ENCODE measurements at regions not wholly inside any gene's neighbourhood (a gene's known extent, or its start where the extent isn't known, plus 50 kb on each side); places are given as distances from the start of the nearest gene placed in this dataset.
"Not testable (repeated sequence)": the region's sequence is repeated elsewhere in the genome, so short reads cannot be mapped to it uniquely, and the experiment has no call there.

DNA sequence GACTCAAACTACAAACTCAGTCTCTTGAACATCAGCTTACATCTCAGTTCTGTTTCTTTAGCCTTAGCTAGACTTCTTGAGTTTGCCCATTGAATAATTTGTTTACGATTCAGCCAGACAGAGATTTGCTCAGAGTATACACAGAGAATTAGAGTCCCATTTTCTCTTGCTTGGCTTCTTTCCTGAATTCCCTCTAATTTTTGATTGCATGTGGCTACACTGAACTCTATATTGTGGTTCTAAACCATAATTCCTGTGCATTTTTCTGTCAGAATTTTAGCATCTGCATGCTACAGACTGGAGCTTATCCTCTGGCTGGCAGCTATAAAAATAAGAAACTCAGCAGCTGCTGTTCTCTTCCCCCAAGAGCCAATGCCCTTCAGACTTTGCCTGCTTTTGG, 354.9 kb downstream of the MDFIC start:
- Histone ChIP-seq H3K9me3 (no peaks in the 10 kb centered on the region), H3K36me3 (ENCODE audit: low read depth) (no peaks in the 10 kb centered on the region), H3K4me3 (no peak overlapping the region), H3K4me1 (ENCODE audit: low read depth) (no peaks in the 10 kb centered on the region)
- intact Hi-C loops (cut with DNase I, micrococcal nuclease): no loop called here
- DNase-seq: no peak
- no peak for ATAC-seq
- TF ChIP-seq, protein P1, sequence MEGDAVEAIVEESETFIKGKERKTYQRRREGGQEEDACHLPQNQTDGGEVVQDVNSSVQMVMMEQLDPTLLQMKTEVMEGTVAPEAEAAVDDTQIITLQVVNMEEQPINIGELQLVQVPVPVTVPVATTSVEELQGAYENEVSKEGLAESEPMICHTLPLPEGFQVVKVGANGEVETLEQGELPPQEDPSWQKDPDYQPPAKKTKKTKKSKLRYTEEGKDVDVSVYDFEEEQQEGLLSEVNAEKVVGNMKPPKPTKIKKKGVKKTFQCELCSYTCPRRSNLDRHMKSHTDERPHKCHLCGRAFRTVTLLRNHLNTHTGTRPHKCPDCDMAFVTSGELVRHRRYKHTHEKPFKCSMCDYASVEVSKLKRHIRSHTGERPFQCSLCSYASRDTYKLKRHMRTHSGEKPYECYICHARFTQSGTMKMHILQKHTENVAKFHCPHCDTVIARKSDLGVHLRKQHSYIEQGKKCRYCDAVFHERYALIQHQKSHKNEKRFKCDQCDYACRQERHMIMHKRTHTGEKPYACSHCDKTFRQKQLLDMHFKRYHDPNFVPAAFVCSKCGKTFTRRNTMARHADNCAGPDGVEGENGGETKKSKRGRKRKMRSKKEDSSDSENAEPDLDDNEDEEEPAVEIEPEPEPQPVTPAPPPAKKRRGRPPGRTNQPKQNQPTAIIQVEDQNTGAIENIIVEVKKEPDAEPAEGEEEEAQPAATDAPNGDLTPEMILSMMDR (IDR thresholded peaks at IDR 0.05): no peak

- DNase-seq; H3K9me3 ChIP-seq; H3K36me3 ChIP-seq (ENCODE audit: low read depth); H3K4me1 ChIP-seq (ENCODE audit: low read depth); H3K4me3 ChIP-seq; ATAC-seq; intact Hi-C loops (cut with DNase I, micrococcal nuclease): not testable (repeated sequence)
Measured at GRCh38 chr7:115273855-115274254, 352.0 kb downstream of the MDFIC start.

DNA sequence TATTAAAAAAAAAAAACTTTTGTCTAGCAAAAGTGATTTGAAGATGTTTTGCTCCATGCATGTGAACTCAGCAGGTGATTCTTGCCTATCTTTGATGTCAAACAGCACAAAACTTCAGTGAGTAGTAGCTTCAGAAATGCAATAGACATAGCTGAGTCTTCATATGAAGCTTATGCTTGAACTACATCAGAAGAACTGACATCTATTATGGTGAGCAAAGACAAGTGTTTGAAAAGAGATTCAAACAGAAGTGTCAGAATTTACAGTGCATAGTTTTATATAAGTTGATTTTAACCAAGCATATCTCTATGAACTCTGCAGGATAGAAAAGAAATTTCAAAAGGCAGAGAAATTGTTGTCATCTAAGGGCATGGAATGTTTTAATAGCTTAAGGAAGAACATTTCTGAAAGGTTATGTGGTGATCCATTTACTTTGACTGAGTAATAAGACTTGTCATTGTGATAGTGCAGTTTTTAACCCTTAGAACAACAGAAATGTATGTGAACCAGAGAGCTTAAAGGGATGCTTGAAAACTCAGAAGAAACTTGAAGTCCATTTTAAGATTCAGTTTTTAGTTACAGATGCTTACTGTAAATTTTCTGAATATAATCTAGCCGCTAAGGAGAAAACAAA, 351.4 kb downstream of the MDFIC start:
- no peaks in the 10 kb centered on the region for H3K4me1 ChIP-seq (ENCODE audit: low read depth)
- H3K36me3 ChIP-seq (ENCODE audit: low read depth): no peaks in the 10 kb centered on the region
- intact Hi-C loops (cut with DNase I, micrococcal nuclease): no loop called here
- no peak for ATAC-seq
- H3K9me3 ChIP-seq: no peaks in the 10 kb centered on the region
- no peak overlapping the region for H3K4me3 ChIP-seq
- no peak for DNase-seq
- TF ChIP-seq, protein P1 (IDR thresholded peaks at IDR 0.05): no peak

GRCh38 chr7:115271332-115272235, 349.7 kb downstream of the MDFIC start:
- H3K36me3 ChIP-seq (ENCODE audit: low read depth): no peaks in the 10 kb centered on the region
- ATAC-seq: no peak
- H3K4me1 ChIP-seq (ENCODE audit: low read depth): no peaks in the 10 kb centered on the region
- TF ChIP-seq, protein P1 (IDR thresholded peaks at IDR 0.05): no peak
- intact Hi-C loops (cut with DNase I, micrococcal nuclease): no loop called here
- H3K4me3 ChIP-seq: no peak overlapping the region
- no peaks in the 10 kb centered on the region for H3K9me3 ChIP-seq
- DNase-seq: no peak

- DNase-seq (no peak), ATAC-seq (no peak)
- intact Hi-C loops (cut with DNase I, micrococcal nuclease): no loop called here
- no peaks in the 10 kb centered on the region for H3K9me3 ChIP-seq
- H3K4me1 ChIP-seq (ENCODE audit: low read depth): no peaks in the 10 kb centered on the region
- no peak overlapping the region for H3K4me3 ChIP-seq
- TF ChIP-seq, protein P1 (IDR thresholded peaks at IDR 0.05): no peak
- H3K36me3 ChIP-seq (ENCODE audit: low read depth): no peaks in the 10 kb centered on the region
Measured at GRCh38 chr7:115269486-115269885, 347.6 kb downstream of the MDFIC start.

DNA sequence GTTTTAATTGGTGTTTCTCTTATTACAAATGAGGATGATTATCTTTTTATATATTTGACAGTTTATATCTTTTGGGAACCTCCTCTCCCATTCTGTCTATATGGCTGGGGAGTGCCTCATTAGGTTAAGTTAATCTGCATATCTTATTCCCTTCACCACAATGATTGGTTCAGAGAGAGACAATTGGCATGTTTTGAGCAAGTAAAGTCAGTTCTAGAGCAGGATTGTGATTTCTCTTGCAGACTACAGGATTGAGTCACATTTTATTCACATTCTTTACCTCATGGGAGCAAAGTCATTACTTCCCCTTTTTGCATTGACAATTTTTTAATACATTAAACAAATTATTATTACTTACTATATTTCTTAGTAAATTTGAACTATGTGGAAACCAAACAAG, 345.6 kb downstream of the MDFIC start:
- H3K4me3 ChIP-seq: no peak overlapping the region
- H3K4me1 ChIP-seq (ENCODE audit: low read depth): no peaks in the 10 kb centered on the region
- ATAC-seq: no peak
- TF ChIP-seq, protein P1 (IDR thresholded peaks at IDR 0.05): no peak
- intact Hi-C loops (cut with DNase I, micrococcal nuclease): no loop called here
- H3K9me3 ChIP-seq: no peaks in the 10 kb centered on the region
- H3K36me3 ChIP-seq (ENCODE audit: low read depth): no peaks in the 10 kb centered on the region
- no peak for DNase-seq
